ENCODE measurements at regions not wholly inside any gene's neighbourhood (a gene's known extent, or its start where the extent isn't known, plus 50 kb on each side); places are given as distances from the start of the nearest gene placed in this dataset.

DNA sequence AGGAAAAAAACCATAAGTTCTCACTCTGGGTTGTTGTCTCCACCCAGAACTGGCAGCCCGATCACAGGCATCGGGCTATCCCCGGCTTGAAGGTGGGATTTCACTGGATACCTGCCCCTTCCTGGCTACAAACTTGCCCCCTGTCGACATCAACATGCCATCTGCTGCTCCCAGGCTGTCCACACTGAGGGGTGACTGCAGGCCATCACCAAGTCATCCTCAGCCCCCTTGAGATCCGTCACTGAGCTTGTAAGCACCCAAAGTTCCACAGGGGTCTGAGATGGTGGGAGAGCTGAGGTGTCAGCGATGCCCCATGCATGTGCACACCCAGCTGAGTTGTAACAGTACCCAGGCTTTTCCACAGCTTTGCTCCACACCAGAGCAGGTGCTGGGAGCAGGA lies 211.0 kb downstream of the AMY1C start:
- TF ChIP-seq, protein P1, sequence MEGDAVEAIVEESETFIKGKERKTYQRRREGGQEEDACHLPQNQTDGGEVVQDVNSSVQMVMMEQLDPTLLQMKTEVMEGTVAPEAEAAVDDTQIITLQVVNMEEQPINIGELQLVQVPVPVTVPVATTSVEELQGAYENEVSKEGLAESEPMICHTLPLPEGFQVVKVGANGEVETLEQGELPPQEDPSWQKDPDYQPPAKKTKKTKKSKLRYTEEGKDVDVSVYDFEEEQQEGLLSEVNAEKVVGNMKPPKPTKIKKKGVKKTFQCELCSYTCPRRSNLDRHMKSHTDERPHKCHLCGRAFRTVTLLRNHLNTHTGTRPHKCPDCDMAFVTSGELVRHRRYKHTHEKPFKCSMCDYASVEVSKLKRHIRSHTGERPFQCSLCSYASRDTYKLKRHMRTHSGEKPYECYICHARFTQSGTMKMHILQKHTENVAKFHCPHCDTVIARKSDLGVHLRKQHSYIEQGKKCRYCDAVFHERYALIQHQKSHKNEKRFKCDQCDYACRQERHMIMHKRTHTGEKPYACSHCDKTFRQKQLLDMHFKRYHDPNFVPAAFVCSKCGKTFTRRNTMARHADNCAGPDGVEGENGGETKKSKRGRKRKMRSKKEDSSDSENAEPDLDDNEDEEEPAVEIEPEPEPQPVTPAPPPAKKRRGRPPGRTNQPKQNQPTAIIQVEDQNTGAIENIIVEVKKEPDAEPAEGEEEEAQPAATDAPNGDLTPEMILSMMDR (IDR thresholded peaks at IDR 0.05) = no peak
- TF ChIP-seq POLR2A (IDR thresholded peaks at IDR 0.05) = no peak
- no peak for TF ChIP-seq POLR2AphosphoS5 (IDR thresholded peaks at IDR 0.05)
